Vagina (tissue), 2 donors: ENCODE measurements at regions not wholly inside any gene's neighbourhood (a gene's known extent, or its start where the extent isn't known, plus 50 kb on each side); places are given as distances from the start of the nearest gene placed in this dataset.

Source experiments
- CTCF ChIP-seq, 3 experiments: fragments of 450-650 bp in 2 of 3; fragments of 200-600 bp in 1 of 3; sonication (generic) in 1 of 3; IDR thresholded peaks; one replicate each; pipeline ENCODE4 v1.5.1; 2017 to 2019; ENCODE audit warnings: antibody characterized with exemption in 3 of 3, mild to moderate bottlenecking in 2 of 3, moderate library complexity in 2 of 3
- POLR2A ChIP-seq, 2 donors: fragments of 450-650 bp; IDR thresholded peaks; one replicate each; pipeline ENCODE4 v1.6.1; 2017; ENCODE audit warnings: antibody characterized with exemption in 2 of 2, mild to moderate bottlenecking in 2 of 2, moderate library complexity in 2 of 2
- POLR2AphosphoS5 ChIP-seq, 2 donors: sonication (generic); formaldehyde crosslinking; IDR thresholded peaks; one replicate each; pipeline ENCODE4 v1.9.0; 2017; ENCODE audit warnings: antibody characterized with exemption in 2 of 2, mild to moderate bottlenecking in 2 of 2, low read depth in 1 of 2; ENCODE audit not compliant: insufficient read depth in 1 of 2

- TF ChIP-seq CTCF (IDR thresholded peaks at IDR 0.05) (no peak), POLR2A (IDR thresholded peaks at IDR 0.05) (no peak), POLR2AphosphoS5 (IDR thresholded peaks at IDR 0.05; ENCODE audit: insufficient read depth in 1 of 2, low read depth in 1 of 2) (no peak)
These were observed 243.7 kb downstream of the FOXO1 start for GRCh38 chr13:40422588-40423235.
